ENCODE measurements at regions not wholly inside any gene's neighbourhood (a gene's known extent, or its start where the extent isn't known, plus 50 kb on each side); places are given as distances from the start of the nearest gene placed in this dataset.

GRCh38 chr2:138193416-138194213 lies 229.3 kb downstream of the HNMT start:
- H3K4me3 ChIP-seq (ENCODE audit: low read depth, low read length), result no peak overlapping the region
- DNase-seq (ENCODE audit: low read depth), result no peak
- no peak for TF ChIP-seq MYC (IDR thresholded peaks at IDR 0.05; ENCODE audit: low read depth, low read length)

DNA sequence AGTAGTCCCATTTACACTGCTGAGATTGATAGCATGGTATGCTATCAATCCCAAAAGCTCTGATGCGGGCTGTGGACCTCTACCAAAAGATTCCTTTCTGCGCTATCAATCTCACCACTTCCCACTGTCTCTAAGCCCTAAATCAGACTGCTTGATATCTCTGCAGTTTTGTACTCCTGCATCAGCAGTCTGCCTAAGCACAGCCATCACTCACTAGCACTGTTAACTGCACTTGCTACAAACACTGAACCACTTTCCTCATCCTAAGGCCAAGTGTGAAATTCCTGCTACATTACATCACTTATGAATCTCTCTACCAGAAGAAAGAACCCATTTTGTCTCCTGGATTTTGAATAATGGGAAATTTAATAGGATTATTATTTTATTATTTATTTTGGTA lies 237.0 kb downstream of the HNMT start:
- no peak overlapping the region for H3K4me3 ChIP-seq (ENCODE audit: low read depth, low read length)
- no peak for DNase-seq (ENCODE audit: low read depth)
- TF ChIP-seq, protein P1, sequence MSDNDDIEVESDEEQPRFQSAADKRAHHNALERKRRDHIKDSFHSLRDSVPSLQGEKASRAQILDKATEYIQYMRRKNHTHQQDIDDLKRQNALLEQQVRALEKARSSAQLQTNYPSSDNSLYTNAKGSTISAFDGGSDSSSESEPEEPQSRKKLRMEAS (IDR thresholded peaks at IDR 0.05; ENCODE audit: low read depth, low read length), result no peak
- TF ChIP-seq, protein P2, sequence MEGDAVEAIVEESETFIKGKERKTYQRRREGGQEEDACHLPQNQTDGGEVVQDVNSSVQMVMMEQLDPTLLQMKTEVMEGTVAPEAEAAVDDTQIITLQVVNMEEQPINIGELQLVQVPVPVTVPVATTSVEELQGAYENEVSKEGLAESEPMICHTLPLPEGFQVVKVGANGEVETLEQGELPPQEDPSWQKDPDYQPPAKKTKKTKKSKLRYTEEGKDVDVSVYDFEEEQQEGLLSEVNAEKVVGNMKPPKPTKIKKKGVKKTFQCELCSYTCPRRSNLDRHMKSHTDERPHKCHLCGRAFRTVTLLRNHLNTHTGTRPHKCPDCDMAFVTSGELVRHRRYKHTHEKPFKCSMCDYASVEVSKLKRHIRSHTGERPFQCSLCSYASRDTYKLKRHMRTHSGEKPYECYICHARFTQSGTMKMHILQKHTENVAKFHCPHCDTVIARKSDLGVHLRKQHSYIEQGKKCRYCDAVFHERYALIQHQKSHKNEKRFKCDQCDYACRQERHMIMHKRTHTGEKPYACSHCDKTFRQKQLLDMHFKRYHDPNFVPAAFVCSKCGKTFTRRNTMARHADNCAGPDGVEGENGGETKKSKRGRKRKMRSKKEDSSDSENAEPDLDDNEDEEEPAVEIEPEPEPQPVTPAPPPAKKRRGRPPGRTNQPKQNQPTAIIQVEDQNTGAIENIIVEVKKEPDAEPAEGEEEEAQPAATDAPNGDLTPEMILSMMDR (IDR thresholded peaks at IDR 0.05; ENCODE audit: low read depth, low read length), result no peak
- no peak for TF ChIP-seq POLR2A (IDR thresholded peaks at IDR 0.05; ENCODE audit: extremely low read depth, insufficient read length)
- TF ChIP-seq MYC (IDR thresholded peaks at IDR 0.05; ENCODE audit: low read depth, low read length), result no peak

GRCh38 chr2:138202762-138203161 lies 238.5 kb downstream of the HNMT start:
- no peak for DNase-seq (ENCODE audit: low read depth)
- TF ChIP-seq, protein P1 (IDR thresholded peaks at IDR 0.05; ENCODE audit: low read depth, low read length), result no peak
- TF ChIP-seq MYC (IDR thresholded peaks at IDR 0.05; ENCODE audit: low read depth, low read length), result no peak
- no peak for TF ChIP-seq POLR2A (IDR thresholded peaks at IDR 0.05; ENCODE audit: extremely low read depth, insufficient read length)
- TF ChIP-seq, protein P2 (IDR thresholded peaks at IDR 0.05; ENCODE audit: low read depth, low read length), result no peak
- no peak overlapping the region for H3K4me3 ChIP-seq (ENCODE audit: low read depth, low read length)

DNA sequence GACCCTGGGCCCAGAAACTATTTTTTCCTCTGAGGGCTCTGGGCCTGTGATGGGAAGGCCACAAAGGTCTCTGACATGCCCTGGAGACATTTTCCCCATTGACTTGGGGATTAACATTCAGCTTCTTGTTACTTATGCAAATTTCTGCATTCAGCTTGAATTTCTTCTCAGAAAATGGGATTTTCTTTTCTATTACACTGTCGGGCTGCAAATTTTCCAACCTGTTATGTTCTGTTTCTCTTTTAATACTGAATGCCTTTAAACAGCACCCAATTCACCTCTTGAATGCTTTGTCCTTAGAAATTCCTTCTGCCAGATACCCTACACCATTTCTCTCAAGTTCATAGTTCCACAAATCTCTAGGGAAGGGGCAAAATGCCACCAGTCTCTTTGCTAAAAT lies 241.0 kb downstream of the HNMT start:
- no peak for TF ChIP-seq MYC (IDR thresholded peaks at IDR 0.05; ENCODE audit: low read depth, low read length)
- TF ChIP-seq, protein P1 (IDR thresholded peaks at IDR 0.05; ENCODE audit: low read depth, low read length), result no peak
- TF ChIP-seq, protein P2 (IDR thresholded peaks at IDR 0.05; ENCODE audit: low read depth, low read length), result no peak
- TF ChIP-seq POLR2A (IDR thresholded peaks at IDR 0.05; ENCODE audit: extremely low read depth, insufficient read length), result no peak
- no peak overlapping the region for H3K4me3 ChIP-seq (ENCODE audit: low read depth, low read length)
- no peak for DNase-seq (ENCODE audit: low read depth)

DNA sequence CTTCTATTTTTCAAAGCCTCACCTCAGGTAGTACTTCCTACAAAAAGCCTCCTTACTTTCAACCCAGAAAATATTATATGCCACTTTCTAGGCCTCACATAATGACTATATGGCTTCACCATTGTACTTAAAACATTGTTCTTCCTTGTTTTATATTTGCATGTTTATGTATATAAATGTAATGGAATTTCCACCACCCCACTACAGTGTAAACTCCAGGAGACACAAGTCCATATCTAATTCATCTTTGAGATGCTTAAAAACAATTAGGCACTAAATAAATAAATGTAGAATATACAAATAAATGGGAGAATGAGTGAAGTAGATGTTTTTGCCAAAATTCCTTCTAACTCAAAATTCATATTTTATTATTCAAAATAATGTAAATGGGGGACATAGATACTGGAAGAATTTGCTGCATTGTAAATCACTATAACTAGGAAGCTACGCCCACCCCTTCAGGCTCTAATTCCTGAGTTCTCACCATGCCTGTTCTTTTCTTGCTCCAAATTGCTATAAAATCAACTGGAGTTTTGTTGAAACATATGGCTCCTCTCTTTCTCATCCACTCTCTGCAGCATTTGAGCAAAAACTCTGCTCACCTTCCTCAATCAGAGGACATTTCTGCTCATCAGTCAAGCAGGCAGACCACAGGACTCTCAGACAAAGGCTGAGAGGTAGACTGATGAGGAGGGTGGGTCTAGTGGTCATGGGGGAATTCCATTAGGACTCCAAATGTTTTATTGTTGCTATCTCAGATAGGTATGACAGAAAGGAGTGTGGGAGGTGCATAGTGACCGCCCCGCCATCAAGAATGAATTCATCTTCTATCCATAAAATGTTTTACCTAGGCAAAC lies 243.0 kb downstream of the HNMT start:
- no peak overlapping the region for H3K4me3 ChIP-seq (ENCODE audit: low read depth, low read length)
- TF ChIP-seq MYC (IDR thresholded peaks at IDR 0.05; ENCODE audit: low read depth, low read length) (no peak), POLR2A (IDR thresholded peaks at IDR 0.05; ENCODE audit: extremely low read depth, insufficient read length) (no peak)
- TF ChIP-seq, protein P1 (IDR thresholded peaks at IDR 0.05; ENCODE audit: low read depth, low read length), result no peak
- TF ChIP-seq, protein P2 (IDR thresholded peaks at IDR 0.05; ENCODE audit: low read depth, low read length), result no peak
- DNase-seq (ENCODE audit: low read depth), result no peak

DNA sequence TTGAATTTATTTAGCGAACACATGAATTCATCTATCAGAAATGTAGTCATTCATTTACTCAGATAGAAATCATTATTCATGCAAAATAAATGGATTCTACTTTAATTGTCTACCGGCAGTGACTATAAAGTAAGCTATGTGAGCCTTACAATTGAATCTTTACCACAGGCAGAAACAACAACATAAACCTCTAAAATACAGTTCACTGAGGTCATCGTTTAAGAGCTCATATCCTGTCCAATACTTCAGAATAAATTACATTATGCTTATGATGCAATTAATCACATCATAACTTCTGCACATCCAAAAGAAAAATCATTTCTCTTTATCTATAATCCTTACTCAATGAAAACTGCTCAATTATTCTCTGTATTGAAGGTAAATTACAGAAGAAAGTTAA lies 244.7 kb downstream of the HNMT start:
- DNase-seq (ENCODE audit: low read depth), result no peak
- no peak overlapping the region for H3K4me3 ChIP-seq (ENCODE audit: low read depth, low read length)
- no peak for TF ChIP-seq POLR2A (IDR thresholded peaks at IDR 0.05; ENCODE audit: extremely low read depth, insufficient read length)
- TF ChIP-seq, protein P2 (IDR thresholded peaks at IDR 0.05; ENCODE audit: low read depth, low read length), result no peak
- TF ChIP-seq, protein P1 (IDR thresholded peaks at IDR 0.05; ENCODE audit: low read depth, low read length), result no peak
- no peak for TF ChIP-seq MYC (IDR thresholded peaks at IDR 0.05; ENCODE audit: low read depth, low read length)
